DMS53 treated with DMSO at 0.1 percent for 48 hours (cell line): ENCODE measurements at regions not wholly inside any gene's neighbourhood (a gene's known extent, or its start where the extent isn't known, plus 50 kb on each side); places are given as distances from the start of the nearest gene placed in this dataset.

Experiments used
- DNase-seq: peaks from one replicate; lab custom pipeline; 2025; ENCODE audit not compliant: unreplicated experiment; lab: John Stamatoyannopoulos, UW

- DNase-seq, result no peak
These were observed 1154.2 kb upstream of the AUTS2 start for GRCh38 chr7:68444042-68444441.

GRCh38 chr7:68444956-68445355, 1153.3 kb upstream of the AUTS2 start:
- no peak for DNase-seq

GRCh38 chr7:68446183-68446582, 1152.1 kb upstream of the AUTS2 start:
- no peak for DNase-seq

- DNase-seq, result no peak
These were observed 1149.2 kb upstream of the AUTS2 start for GRCh38 chr7:68449099-68449498.

GRCh38 chr7:68449816-68450215, 1148.5 kb upstream of the AUTS2 start:
- no peak for DNase-seq

GRCh38 chr7:68454931-68455330, 1143.3 kb upstream of the AUTS2 start:
- no peak for DNase-seq

GRCh38 chr7:68456469-68456868, 1141.8 kb upstream of the AUTS2 start:
- no peak for DNase-seq

GRCh38 chr7:68457481-68457880, 1140.8 kb upstream of the AUTS2 start:
- no peak for DNase-seq

GRCh38 chr7:68458010-68458908, 1140.0 kb upstream of the AUTS2 start:
- DNase-seq, result no peak

- no peak for DNase-seq
These were observed 1136.8 kb upstream of the AUTS2 start for GRCh38 chr7:68461430-68461829.

GRCh38 chr7:68470836-68471435, 1127.3 kb upstream of the AUTS2 start:
- DNase-seq, result no peak

- no peak for DNase-seq
These were observed 1125.6 kb upstream of the AUTS2 start for GRCh38 chr7:68472688-68473087.

- DNase-seq, result no peak
These were observed 1123.5 kb upstream of the AUTS2 start for GRCh38 chr7:68474661-68475216.

GRCh38 chr7:68476966-68477365, 1121.3 kb upstream of the AUTS2 start:
- DNase-seq, result no peak

GRCh38 chr7:68478326-68478725, 1119.9 kb upstream of the AUTS2 start:
- no peak for DNase-seq

- no peak for DNase-seq
These were observed 1115.5 kb upstream of the AUTS2 start for GRCh38 chr7:68482800-68483199.

GRCh38 chr7:68484731-68485130, 1113.5 kb upstream of the AUTS2 start:
- DNase-seq, result no peak

GRCh38 chr7:68485253-68485917, 1112.9 kb upstream of the AUTS2 start:
- DNase-seq, result no peak

GRCh38 chr7:68488341-68489060, 1109.8 kb upstream of the AUTS2 start:
- no peak for DNase-seq

GRCh38 chr7:68491523-68492358, 1106.5 kb upstream of the AUTS2 start:
- no peak for DNase-seq
